GM23248 (cell line): ENCODE measurements at regions not wholly inside any gene's neighbourhood (a gene's known extent, or its start where the extent isn't known, plus 50 kb on each side); places are given as distances from the start of the nearest gene placed in this dataset.

Experiments used
- EZH2 ChIP-seq: fragments of 200-600 bp; sonication (generic); IDR thresholded peaks from 2 replicates; pipeline ENCODE4 v1.6.1; 2018; ENCODE audit warnings: antibody characterized with exemption, mild to moderate bottlenecking; ENCODE audit not compliant: insufficient read depth, poor library complexity, severe bottlenecking
- EZH2phosphoT487 ChIP-seq: fragments of 200-600 bp; sonication (generic); IDR thresholded peaks from 2 replicates; pipeline ENCODE4 v1.6.1; 2018; ENCODE audit warnings: antibody characterized with exemption, moderate library complexity, mild to moderate bottlenecking, low read depth; ENCODE audit not compliant: insufficient read depth

- TF ChIP-seq EZH2 (no peak), EZH2phosphoT487 (no peak)
Observed at GRCh38 chr1:181352695-181353094, 130.6 kb upstream of the CACNA1E start.
